ENCODE measurements at regions not wholly inside any gene's neighbourhood (a gene's known extent, or its start where the extent isn't known, plus 50 kb on each side); places are given as distances from the start of the nearest gene placed in this dataset.

DNA sequence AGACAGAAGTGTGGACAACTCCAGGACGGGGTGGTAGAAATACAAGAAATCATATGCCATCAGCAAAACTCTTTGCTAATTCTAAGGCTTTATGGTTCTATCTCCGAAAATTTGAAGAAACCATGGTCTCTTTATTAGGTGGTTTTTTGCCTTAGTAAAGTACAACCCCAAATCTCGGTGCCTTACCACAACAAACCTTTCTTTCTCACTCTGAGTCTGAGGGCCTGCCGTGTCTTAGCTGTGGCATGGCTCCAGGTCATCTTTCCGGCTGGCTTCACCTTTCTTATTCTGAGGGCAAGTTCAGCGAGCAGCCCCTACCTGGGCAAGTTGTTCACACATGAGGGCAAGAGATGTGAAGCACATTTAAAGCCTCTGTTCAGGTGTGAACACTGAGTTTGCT lies 280.6 kb downstream of the TTLL7 start:
- no peak for DNase-seq

DNA sequence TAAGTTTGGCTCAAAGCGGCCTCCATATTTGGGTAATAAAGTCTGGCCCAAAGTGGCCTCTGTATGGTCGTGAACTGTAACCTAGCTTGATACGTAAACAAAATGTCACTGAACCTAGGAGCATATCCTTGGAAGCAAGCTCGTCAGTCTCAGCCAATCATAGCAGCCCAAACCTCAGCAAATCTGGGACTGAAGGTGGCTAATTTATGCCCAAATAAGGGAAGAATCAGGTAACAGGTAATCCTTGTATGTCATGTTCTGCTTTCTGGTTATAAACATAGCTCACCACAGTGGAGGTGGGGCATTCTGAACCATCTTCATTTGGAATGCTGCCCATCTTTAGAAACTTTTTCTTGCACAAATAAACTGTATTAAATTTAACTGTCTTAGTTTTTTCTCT lies 281.1 kb downstream of the TTLL7 start:
- DNase-seq, result no peak

DNA sequence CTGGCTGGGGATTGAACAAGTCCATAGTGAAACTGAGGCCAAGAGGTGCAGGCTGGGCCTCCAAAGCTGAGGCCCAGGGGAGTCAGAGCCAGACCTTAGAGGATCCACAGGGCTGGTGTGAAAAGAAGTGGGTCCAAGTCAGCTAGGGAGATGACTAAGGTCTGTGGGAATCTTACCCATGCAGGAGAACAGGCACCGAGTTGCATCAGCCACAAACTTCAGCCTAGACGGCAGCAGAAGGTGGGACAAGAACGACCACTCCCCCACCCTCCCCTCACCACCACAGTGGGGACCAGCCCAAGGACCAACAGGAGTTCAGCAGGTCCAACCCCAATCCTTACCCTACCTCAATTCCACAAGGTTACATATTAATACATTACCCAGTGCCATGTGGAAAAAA lies 282.3 kb downstream of the TTLL7 start:
- no peak for DNase-seq

DNA sequence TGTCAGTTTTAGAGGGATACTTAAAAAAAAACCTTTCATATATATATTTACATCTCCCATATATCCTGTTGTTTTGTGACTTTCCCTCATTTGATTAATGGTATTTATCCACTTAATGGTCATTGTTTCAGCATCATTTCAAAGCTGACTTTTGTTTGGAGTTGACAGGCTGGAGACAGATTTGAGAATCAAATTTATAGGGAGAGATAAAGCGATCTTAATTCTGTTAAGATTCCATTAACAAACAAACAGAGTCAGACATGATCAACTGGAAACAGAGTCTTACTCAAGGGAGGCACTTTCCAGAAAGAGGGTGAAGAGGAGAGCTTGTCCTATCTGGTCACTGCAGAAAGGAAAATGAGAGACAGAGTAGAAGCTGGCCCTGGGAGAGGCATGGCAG lies 283.4 kb downstream of the TTLL7 start:
- no peak for DNase-seq

DNA sequence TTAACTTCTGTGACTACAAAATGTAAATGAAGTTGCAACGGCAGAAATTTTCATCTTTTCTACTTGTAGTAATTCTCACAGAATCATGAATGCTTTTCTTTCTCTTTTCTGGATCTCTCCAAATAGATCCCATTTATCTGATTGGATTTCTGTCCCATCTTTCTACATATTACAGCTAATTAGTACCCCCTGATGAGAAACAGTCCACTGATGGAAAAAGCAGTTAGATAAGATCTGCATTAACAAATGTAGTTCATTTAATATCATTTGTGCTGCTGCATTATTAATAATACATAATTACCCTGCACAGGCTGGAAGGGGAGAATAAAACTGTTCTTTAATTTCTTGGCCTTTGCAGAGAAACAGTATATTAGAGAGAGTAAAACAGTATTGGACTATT lies 289.3 kb downstream of the TTLL7 start:
- no peak for DNase-seq

DNA sequence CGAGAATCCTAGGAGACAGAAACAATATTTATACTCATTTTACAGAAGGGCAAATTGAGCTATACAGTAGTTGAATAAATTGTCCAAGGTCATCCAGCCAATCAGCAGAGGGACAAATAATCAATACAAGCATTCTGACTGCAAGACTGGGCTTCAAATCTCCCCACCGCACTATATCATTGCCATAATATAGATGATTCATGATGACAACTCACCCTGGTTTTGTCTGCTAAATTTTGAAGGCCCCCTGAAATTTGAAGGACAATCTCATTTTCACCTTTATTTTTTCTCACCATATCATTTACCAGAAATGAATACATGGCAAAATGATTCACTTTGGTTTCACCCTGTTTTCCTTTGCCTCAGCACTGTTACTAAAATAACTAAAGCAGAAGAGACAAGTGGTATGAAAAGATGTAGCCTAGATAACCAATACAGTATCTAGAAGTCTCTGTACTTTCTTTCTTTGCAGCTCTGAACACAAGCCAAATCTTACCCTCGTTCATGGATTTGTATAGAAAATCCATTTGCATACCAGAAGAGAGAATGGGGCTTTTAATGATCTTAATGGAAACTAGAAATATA lies 292.5 kb downstream of the TTLL7 start:
- no peak for DNase-seq

DNA sequence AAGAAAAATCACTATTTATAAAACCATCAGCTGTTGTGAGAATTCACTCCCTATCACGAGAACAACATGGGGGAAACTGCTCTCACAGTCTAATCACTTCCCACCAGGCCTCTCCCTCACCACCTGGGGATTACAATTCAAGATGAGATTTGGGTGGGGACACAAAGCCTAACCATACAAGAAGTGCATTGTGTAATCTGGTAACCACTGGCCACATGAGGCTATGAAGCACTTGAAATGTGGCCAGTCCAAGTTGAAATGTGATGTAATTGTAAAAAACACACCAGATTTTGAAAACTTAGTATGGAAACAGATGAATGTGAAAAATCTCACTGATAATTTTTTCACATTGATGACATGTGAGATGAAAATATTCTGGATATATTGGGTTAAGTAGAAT lies 293.8 kb downstream of the TTLL7 start:
- DNase-seq, result no peak

DNA sequence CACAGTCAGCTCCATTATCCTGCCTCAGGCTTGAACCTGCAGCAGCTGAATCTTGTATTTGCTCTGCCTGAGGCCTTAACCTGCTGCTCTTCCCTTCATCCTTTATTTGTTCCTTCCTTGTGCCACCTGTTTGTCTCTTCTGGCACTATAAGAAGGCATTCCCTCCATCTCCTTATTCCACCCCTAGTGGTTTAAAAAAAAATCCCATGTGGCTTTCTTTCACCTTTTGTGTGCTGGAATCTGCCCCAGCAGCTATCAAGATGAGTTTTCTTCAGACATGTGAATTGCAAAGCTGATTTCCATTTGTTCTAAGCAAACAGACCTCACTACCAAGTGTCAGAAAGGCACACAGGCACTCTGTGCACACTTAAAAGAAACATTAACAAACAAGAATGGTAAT lies 294.6 kb downstream of the TTLL7 start:
- DNase-seq, result no peak

DNA sequence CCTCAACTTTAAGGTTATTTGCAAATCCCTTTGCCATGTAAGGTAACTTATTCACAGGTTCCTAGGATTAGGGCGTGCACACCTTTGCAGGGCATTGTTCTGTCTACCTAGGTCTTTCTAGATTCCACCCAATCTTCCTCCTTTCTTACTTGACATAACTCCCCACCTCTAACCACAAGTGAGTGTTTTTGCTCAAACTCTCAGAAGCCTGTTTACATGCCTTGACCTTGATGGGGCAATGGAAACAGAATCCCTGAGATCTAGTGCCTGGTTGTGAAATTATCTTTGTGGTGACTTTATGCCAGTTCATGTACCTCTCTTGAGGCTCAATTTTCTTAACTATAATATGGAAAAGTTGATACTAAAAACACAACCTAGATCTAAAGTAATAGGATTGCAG lies 296.6 kb downstream of the TTLL7 start:
- no peak for DNase-seq

DNA sequence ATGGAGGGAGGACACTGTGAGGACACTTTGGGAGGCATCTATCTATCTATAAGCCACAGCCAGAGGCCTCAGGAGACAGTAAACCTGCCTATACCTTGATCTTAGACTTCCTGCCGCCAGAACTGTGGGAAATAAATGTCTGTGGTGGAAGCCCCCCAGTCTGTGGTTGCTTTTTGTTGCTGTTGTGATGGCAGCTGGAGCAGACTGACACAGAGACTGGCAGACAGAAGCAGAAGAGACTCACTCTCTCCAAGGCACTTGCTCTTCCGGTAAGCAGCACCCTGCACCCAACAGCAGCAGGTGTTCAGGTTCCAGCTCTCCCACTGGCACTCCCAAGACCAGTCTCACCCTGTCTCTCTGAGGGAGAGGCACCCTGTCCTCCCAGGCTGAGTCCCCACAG lies 297.6 kb downstream of the TTLL7 start:
- DNase-seq, result no peak

DNA sequence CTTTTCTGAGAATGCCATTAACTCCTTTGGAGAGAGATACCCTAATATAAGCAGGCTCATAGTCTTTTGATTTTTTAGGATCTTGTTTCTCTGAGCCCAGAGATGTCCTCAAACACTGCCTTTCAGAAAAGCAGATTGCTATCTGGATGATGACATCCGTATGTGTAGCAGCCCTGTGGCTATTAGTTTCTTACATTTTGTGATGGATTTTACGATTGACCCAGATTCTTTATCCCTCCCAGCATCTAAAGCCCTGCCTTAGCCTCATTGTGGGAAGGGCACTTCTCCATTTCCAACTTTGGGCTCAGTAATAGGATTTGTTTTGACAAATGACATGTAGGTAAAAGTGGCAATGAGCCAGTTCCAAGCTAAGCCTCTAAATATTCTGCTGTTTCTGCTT lies 300.3 kb downstream of the TTLL7 start:
- no peak for DNase-seq

DNA sequence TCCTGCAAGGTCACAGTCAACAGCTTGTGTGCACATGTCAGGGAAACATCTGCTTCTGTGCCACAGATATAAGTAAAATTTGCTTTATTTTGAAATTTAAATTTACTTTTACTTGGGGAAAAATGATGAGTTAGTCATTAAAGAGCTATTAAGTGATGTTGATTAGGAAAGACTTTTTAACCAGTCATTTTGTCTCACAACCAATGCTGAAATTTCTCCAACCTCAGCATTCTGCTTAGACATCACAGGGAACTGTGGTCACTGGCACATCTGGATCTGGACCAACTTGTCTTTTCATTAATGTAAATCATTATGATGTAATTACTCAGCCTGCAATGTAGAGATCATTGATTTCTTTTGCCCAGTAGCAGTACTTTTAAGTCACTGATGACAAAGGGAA lies 301.0 kb downstream of the TTLL7 start:
- no peak for DNase-seq

DNA sequence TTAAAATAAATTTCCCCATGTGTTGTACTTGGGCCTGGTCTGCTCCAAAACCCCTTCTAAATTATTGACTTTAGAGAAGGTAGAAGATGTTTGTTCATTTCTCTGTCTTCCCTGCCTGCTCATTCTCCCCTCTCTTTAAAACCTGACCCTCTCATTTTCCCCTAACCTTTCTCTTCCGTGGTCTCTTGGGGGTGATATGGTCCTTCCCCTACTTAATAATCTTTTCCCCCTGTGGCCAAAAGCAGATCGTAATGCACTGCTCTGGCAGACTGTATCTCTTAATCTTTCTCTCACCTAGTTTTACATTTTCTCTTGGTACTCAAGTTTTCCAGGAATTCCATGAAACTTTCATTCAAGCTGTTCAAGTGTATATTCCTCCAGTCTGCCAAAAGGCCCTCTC lies 301.7 kb downstream of the TTLL7 start:
- no peak for DNase-seq

DNA sequence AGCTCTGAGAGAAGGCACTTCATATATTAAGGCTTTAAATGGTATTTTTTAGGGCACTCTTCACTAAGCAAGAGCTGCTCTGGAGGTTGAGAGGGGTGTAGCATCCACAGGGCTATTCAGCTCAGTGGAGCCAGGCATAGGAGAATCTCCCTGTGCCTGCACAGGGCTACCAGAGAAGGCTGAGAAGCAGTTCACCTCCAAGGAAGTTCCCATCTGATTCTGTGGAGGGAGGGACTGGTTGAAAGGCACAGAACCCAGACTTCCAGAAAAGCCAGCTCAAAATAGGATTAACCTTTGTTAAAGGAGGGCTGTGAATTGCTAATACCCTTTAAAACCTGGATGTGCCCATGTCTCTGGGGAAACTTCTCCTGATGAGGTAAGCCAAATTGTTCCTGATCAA lies 304.5 kb downstream of the TTLL7 start:
- DNase-seq, result no peak

DNA sequence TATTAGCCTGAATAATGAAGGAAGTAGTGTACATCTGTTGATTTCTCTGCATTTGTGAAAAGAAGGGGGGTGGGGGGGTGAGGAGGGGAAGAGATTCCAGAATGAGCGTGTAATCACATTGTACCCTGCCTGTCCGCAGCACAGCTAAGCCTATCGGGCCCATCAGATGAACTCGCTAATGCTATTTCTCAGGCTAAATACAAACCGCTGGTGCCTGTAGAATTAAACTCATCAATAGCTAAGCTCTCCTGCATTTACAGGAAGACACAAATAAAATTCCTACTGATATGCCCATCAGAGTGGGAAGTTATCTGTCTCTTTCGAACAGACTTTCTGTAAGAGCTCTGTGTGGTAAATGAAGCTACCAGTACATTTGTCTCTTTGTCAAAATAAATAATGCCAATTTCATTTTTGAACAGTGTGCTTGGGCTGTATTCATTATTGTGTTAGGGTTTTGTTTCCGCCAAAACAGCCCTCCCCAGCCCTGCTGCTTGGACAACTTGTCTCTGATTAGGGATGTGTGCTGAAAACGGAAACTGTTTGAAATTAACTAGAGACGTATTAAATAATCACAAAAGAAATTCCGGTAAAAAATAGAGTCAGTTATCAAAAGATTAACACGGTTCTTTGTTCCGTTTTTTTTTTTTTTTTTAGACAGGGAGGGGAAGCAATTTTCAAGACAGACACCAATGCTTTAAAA lies 305.4 kb downstream of the TTLL7 start:
- no peak for DNase-seq

DNA sequence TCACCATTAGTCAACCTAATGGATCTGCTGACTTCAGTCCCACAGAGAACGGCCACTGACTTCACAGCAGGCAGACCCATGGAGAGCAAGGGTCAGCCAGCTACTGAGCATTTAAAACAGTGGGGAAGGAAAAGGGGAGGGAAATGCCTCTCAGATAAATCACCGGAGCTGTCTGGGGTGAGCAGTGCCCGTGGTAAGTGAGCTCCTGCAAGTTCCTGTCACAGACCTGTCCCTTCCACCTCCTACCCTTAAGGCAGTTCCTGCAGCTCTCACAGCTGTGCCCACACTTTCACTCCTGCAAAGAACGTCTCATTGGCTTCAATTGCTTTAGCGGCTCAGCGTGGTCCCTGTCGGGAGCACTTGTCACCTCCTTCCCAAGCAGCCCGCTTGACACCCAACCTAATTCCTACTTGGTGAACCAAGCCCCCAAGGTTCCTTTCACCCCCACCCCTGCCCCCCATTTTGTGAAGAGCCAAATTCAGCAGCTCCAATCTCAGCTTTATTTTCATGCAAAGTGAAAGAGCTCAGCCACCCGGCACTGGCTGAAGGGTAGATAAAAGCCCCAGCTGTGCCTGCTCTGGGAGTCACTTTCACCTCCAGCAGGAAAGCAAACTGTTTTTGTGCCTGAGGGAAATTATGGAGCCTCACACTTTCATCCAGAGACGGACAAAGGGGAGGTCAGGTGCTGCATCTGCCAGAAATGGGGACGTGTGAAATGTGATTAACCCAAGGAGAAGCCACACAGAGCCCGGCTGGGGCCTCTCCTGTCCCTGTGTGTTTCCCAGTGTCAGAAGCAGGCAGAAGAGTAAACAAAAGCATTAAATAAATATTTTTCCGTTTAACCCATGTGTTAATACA lies 306.2 kb downstream of the TTLL7 start:
- DNase-seq, result peak; percentile 32

DNA sequence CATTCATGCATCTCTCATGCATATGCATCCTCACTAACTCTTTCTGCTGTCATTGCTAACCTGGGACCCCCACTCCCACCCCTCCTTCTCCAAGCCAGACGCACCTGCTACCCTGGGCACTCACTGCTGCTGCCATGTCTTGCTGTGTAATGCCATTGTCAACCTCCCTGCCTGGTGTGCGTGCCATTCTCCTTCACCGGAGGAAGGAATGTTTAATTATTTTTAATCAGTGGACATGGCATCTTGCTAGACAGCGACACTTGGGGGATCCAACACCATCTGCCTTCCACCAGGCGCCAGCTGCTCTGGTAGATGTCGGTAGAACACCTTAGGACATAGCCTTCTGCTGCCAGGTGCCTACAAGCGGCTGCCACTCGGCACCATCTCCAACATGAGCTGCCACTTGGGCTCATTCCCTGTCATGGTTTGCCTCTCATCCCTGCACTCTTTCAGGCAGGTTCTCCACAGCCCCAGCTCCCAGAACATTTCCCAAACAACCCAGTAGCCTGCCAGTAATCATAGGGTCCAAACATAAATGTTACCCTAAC lies 306.9 kb downstream of the TTLL7 start:
- DNase-seq, result no peak

DNA sequence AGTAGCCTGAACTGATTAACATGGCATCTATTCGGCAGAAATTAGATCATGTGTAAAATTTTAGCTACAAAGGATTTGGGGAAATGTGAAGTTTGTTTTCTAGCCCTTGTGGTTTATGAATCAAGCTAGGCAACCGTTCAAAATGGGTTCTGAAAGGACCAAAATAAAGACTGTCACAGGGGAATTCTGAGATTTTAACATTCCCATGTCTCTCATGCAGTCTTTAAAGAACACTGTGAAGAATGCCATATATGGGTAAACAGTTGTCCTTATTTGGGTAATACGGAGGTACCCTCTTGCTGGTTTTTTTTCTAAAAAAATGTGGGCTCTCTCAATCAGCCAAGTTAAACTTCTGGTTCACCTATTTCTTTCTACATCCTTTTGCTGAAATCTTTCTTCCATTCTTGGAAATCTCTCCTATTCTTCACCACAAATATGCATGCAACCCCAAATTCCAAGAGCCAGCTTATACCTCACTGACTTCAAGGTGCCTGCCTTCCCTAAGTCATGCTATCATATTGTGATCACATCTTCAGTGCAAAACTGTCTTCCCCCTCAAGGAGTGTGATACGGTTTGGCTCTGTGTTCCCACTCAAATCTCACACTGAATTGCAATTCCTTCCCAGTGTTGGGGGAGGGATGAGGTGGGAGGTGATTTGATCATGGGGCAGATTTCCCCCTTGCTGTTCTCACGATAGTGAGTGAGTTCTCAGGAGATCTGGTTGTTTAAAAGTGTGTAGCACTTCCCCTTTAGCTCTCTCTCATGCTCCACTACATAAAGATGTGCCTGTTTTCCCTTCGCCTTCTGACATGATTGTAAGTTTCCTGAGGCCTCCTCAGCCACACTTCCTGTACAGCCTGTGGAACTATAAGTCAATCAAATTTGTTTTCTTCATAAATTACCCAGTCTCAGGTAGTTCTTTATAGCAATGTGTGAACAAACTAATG lies 308.7 kb downstream of the TTLL7 start:
- no peak for DNase-seq

DNA sequence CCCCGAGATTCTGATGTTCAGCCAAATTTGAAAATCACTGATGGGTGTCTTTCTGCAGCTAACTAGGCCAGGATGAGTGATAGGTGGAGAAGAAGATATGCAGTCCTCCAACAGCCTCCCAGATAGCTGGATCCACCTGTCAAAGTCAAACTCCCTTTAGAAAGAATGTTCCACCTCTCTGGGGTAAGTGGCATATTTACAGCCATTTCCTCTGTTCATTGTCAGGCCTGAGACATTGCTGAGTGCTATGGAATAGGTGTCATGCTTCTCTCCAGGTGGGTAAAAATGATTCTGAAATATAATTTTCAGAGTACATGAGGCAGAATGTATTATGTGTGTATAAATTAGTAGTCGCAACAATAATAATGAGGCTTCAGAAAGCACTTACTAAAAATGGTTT lies 316.8 kb downstream of the TTLL7 start:
- DNase-seq, result no peak

DNA sequence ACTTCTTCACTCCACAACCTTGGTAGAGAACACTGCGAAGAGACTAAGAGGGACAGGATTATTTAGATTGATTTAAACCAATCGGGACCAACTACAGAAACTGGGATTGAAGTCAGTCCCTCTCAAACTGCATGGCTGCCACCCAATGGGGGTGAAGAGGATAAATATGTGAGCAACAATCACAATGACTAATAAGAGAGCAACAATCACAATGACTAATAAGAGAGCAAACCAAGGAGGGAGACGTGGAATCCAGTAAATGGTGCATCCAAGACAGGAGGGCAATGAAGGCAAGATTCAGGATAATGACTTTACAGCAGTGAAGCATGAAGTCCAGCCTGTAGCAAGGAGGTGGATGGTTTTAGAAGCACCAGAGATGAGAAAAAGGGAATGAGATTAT lies 322.8 kb downstream of the TTLL7 start:
- no peak for DNase-seq

DNA sequence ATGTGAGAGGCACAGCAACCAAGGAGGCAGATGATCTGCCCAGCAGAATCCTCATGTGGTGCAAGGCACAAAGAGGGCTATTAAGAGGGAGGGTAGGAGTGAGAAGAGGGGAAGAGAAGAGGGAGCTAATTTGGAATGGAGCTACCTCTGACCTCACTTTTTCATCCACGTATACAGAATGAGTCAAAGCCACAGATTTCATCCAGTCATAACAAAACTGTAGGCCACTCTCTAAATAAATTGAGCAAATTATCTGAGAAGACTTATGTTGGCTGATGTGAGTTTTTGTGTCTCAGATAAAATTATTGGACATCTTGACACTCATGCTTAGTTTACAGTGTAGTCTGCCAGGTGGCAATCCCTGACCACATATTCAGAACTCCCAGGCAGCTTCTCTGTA lies 325.6 kb downstream of the TTLL7 start:
- no peak for DNase-seq

DNA sequence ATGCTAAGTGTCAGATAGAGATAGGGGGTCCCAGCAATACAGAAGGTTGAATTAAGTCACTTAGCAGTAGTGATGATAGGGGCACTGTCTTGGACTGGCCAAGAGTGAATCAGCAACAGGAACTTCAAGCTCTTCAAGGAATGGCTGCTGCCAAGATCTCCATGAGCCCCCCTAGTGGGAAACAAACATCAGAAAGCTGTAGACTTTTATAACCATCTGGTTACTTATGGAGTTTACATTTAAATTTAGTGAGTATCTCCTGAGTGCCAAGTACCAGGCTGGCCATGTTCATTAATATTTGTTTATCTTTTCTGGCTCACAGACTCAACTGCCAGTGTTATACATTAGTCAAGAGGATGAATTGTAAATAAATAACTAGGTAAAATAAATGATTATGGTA lies 327.3 kb downstream of the TTLL7 start:
- no peak for DNase-seq

All from left hindlimb (tissue), 1 donor.